Naive thymus-derived CD4-positive, alpha-beta T cell (primary cell): ENCODE measurements at regions not wholly inside any gene's neighbourhood (a gene's known extent, or its start where the extent isn't known, plus 50 kb on each side); places are given as distances from the start of the nearest gene placed in this dataset.

Experiments used
- ATAC-seq: fragments of 150-1000 bp; cut with Tn5 transposase; 2 replicates; pipeline ENCODE4 v1.10.0; 2021; ENCODE audit warnings: mild to moderate bottlenecking, moderate library complexity
- CTCF ChIA-PET: fragments of 350-600 bp; sonication (Branson Sonifier 250); formaldehyde crosslinking; loops from one replicate; lab custom pipeline; 2021; ENCODE audit warnings: antibody characterized with exemption; lab: Charles Lee
- POLR2A ChIA-PET: fragments of 350-600 bp; sonication (Branson Sonifier 250); formaldehyde crosslinking; loops from one replicate; lab custom pipeline; 2021; ENCODE audit warnings: antibody characterized with exemption, inconsistent platforms; lab: Charles Lee
- DNase-seq, 9 donors: peaks; one replicate each; pipeline versions ENCODE4 v3.0.0 to v3.0.0-alpha.2; 2020 to 2022; ENCODE audit warnings: mixed read lengths in 1 of 9
- H3K27ac ChIP-seq: one replicate; pipeline ENCODE4 v1.7.0; 2013; ENCODE audit warnings: mild to moderate bottlenecking, low read depth, low read length, moderate library complexity
- H3K27me3 ChIP-seq, 2 donors: one replicate each; pipeline ENCODE4 v1.7.0; 2013; ENCODE audit warnings: low read length in 2 of 2, mild to moderate bottlenecking in 2 of 2, moderate library complexity in 2 of 2; ENCODE audit not compliant: control insufficient read depth in 2 of 2, insufficient read depth in 2 of 2
- H3K36me3 ChIP-seq, 3 experiments: 1 replicate in 2 of 3; 2 replicates in 1 of 3; pipeline ENCODE4 v1.7.0; 2013; ENCODE audit warnings: low read length in 3 of 3, mild to moderate bottlenecking in 3 of 3, moderate library complexity in 1 of 3; ENCODE audit not compliant: insufficient read depth in 3 of 3, control insufficient read depth in 2 of 3
- H3K4me1 ChIP-seq, 2 donors: one replicate each; pipeline ENCODE4 v1.7.0; 2013; ENCODE audit warnings: low read length in 2 of 2, mild to moderate bottlenecking in 2 of 2, moderate library complexity in 1 of 2; ENCODE audit not compliant: control insufficient read depth in 2 of 2, insufficient read depth in 2 of 2
- H3K4me3 ChIP-seq: 2 replicates; pipeline ENCODE4 v1.7.0; 2013; ENCODE audit warnings: mild to moderate bottlenecking, low read length
- H3K9me3 ChIP-seq, 3 experiments: 1 replicate in 2 of 3; 2 replicates in 1 of 3; pipeline ENCODE4 v1.7.0; 2013; ENCODE audit warnings: low read length in 3 of 3; ENCODE audit not compliant: control insufficient read depth in 2 of 3
- H3K27ac Mint-ChIP-seq, 9 donors: one replicate each; pipeline ENCODE4 v1.8.0; 2020 to 2022; ENCODE audit warnings: mixed read lengths in 9 of 9, mild to moderate bottlenecking in 8 of 9, moderate library complexity in 5 of 9, inconsistent platforms in 2 of 9
- H3K27me3 Mint-ChIP-seq, 5 donors: one replicate each; pipeline ENCODE4 v1.8.0; 2021 to 2022; ENCODE audit warnings: mixed read lengths in 5 of 5, mild to moderate bottlenecking in 1 of 5
- H3K36me3 Mint-ChIP-seq, 5 donors: one replicate each; pipeline ENCODE4 v1.8.0; 2020 to 2022; ENCODE audit warnings: mixed read lengths in 5 of 5, mild to moderate bottlenecking in 3 of 5, inconsistent platforms in 1 of 5
- H3K4me1 Mint-ChIP-seq, 7 donors: one replicate each; pipeline ENCODE4 v1.8.0; 2020 to 2022; ENCODE audit warnings: mixed read lengths in 7 of 7, mild to moderate bottlenecking in 3 of 7, inconsistent platforms in 1 of 7
- H3K4me3 Mint-ChIP-seq, 10 donors: one replicate each; pipeline ENCODE4 v1.8.0; 2020 to 2022; ENCODE audit warnings: mild to moderate bottlenecking in 10 of 10, mixed read lengths in 10 of 10, moderate library complexity in 6 of 10, inconsistent platforms in 2 of 10
- H3K9me3 Mint-ChIP-seq, 11 donors: one replicate each; pipeline ENCODE4 v1.8.0; 2020 to 2022; ENCODE audit warnings: mixed read lengths in 11 of 11, mild to moderate bottlenecking in 4 of 11, inconsistent platforms in 1 of 11, moderate library complexity in 1 of 11
- intact Hi-C, 2 donors: fragments of 100-400 bp; cut with micrococcal nuclease; formaldehyde crosslinking; loops; one replicate each; pipeline ENCODE4 v1.15.1; 2023

DNA sequence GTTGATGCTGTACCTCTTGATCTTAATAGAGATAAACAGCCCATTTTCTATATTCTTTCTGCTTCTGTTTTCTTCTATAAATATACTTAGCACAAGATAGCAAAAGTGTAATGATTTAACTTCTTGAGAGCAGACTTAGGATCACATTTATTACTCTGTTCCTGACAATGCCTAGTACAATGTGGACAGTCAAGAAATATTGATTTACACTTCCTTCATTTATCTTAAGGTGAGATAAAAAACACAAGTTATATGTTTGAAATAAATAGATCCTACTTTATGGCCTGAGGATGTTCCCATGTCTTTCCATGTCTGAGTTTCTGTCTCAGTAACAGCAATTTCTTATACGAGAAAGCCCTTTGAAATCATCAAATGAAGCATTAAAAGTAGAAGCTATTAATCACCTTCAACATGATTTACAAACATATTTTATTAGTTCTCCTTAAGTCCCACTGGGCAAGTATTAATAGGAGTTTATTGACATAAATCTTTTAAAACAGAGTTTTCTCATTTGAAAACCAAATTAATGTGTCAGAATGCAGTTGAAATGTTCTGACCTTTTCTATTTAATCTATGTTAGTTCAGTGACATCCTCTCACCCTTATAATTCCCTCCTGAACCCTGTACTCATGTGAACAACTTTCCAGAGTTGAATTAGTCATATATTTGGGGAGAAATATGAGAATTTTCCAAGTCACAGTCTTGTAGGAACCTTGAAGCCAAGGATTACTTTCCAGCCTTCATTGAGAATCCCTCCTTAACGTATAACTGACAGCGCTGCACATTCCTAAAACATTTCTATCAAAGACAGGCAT lies 1611.7 kb upstream of the TENM4 start:
- no peak overlapping the region for H3K27ac ChIP-seq
- Mint-ChIP-seq H3K36me3 (no peaks in the 10 kb centered on the region), H3K27ac (no peak overlapping the region), H3K4me1 (no peaks in the 10 kb centered on the region), H3K4me3 (no peak overlapping the region), H3K27me3 (no peaks in the 10 kb centered on the region), H3K9me3 (peaks cover 0 to 10% (median 2%) of the 10 kb centered on the region in 11 donors)
- no peaks in the 10 kb centered on the region for H3K36me3 ChIP-seq
- ChIA-PET CTCF (no interaction called here), POLR2A (no interaction called here)
- no peaks in the 10 kb centered on the region for H3K9me3 ChIP-seq
- H3K4me3 ChIP-seq = no peak overlapping the region
- ATAC-seq (no peak), DNase-seq (no peak)
- intact Hi-C loops = no loop called here
- H3K27me3 ChIP-seq = no peaks in the 10 kb centered on the region
- no peaks in the 10 kb centered on the region for H3K4me1 ChIP-seq

DNA sequence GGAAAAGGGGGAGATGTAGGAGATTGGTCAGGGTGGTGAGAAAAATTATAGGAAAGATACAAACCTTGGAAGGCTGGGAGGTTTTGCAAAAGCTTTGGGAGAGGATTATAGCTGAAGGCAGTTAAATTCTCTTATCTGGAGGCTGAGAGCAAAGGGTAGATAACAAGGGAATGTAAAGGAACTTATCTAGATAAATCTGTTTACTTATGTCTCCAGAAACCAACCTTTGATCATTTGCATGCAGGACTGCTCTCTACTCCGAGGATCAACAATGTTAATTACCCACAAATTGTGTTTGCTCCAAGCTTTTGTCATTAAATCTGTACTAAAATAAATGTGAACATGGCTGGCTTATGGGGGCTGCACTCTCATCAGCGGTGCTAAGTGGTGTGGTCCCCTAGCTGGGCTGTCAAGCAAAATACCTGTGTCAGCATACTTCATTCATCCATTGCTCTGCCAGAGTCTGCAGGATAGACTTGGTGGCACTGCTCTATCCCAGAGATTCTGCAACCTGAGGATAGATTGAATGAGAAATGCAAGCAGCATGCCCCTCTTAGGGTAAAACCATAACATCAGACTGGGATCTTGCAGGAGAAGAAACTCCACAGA lies 1599.2 kb upstream of the TENM4 start:
- no peak overlapping the region for H3K27ac Mint-ChIP-seq
- no peak for ATAC-seq
- peaks cover 0 to 5% (median 0%) of the 10 kb centered on the region in 3 experiments for H3K9me3 ChIP-seq
- H3K27me3 ChIP-seq = no peaks in the 10 kb centered on the region
- H3K9me3 Mint-ChIP-seq = peaks cover 6 to 31% (median 20%) of the 10 kb centered on the region in 11 donors
- DNase-seq = no peak
- no peak overlapping the region for H3K27ac ChIP-seq
- H3K4me1 Mint-ChIP-seq = no peaks in the 10 kb centered on the region
- intact Hi-C loops = no loop called here
- no peaks in the 10 kb centered on the region for H3K4me1 ChIP-seq
- POLR2A ChIA-PET = no interaction called here
- no peaks in the 10 kb centered on the region for H3K36me3 Mint-ChIP-seq
- CTCF ChIA-PET = no interaction called here
- H3K4me3 ChIP-seq = no peak overlapping the region
- no peaks in the 10 kb centered on the region for H3K27me3 Mint-ChIP-seq
- H3K4me3 Mint-ChIP-seq = no peak overlapping the region
- H3K36me3 ChIP-seq = no peaks in the 10 kb centered on the region

DNA sequence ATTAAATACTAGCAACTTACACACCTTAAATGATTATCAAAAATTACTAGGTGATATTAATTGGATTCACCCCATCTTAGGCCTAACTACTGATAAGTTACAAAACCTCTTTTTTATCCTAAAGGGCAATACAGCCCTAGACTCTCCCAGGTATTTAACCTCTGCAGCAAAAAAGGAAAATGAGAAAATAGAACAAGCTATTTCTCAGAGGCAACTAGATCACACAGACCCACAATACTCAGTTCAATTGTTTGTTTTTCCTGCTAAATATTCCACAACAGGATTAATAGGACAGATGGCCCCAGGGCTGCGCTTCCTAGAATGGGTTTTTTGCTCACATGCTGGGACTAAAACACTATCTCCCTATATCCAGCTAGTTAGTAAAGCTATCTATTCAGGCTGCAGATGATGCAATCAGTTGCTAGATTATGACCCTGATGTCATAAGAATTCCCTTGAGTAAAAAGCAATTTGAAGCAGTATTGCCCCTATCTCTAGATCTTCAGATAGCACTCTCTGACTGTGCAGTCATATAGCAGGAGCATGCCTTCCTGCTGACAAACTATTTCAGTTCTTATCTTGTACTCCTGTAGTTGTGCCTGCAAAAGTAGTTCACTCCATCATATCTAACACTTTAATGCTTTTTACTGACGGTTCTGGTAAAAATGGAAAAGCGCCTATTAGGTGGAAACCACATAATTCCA lies 1595.5 kb upstream of the TENM4 start:
- Mint-ChIP-seq H3K4me1 (no peaks in the 10 kb centered on the region), H3K27me3 (no peaks in the 10 kb centered on the region), H3K36me3 (peaks cover 0 to 4% (median 0%) of the 10 kb centered on the region in 5 donors), H3K9me3 (peaks cover 8 to 43% (median 24%) of the 10 kb centered on the region in 11 donors), H3K4me3 (no peak overlapping the region), H3K27ac (no peak overlapping the region)
- Histone ChIP-seq H3K27ac (no peak overlapping the region), H3K4me1 (no peaks in the 10 kb centered on the region), H3K27me3 (no peaks in the 10 kb centered on the region), H3K36me3 (no peaks in the 10 kb centered on the region), H3K9me3 (peaks cover 0 to 5% (median 0%) of the 10 kb centered on the region in 3 experiments), H3K4me3 (no peak overlapping the region)
- ATAC-seq (no peak), DNase-seq (no peak)
- intact Hi-C loops = no loop called here
- POLR2A ChIA-PET = no interaction called here
- CTCF ChIA-PET = no interaction called here

DNA sequence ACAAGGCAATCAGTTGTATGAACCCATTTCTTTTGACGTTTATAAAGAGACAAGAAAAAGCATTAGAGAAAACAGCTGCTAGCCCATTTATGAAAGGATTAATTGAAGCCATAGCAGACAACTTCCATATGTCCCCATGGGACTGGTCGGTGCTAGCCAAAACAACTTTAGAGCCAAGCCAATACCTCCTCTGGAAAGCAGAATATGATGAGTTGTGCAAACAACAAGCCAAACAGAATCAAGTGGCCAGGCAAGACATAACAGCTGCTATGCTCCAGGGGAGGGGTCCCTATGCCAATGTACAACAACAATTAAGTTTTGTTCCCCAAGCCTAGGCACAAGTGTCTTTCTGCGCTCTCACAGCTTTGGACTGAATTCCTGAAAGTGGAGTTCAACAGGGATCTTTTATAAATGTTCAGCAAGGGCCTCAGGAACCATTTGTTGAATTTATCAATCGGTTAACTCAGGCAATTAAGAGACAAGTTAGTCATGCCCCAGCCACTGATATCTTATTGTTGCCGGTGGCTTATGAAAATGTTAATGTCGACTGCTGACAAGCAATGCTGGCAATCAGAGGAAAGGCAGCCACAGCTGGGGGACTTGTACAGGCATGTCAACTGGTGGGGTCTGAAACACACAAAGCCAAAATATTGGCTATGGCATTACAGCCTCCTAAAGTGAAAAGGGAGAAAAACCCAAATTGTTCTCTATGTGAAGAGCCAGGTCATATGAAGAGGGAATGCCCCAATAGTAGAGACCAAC lies 1593.1 kb upstream of the TENM4 start:
- ChIA-PET POLR2A (no interaction called here), CTCF (no interaction called here)
- ATAC-seq (no peak), DNase-seq (no peak)
- peaks cover 0 to 4% (median 0%) of the 10 kb centered on the region in 5 donors for H3K36me3 Mint-ChIP-seq
- H3K4me3 ChIP-seq = no peak overlapping the region
- no peak overlapping the region for H3K4me3 Mint-ChIP-seq
- H3K27me3 Mint-ChIP-seq = no peaks in the 10 kb centered on the region
- H3K36me3 ChIP-seq = no peaks in the 10 kb centered on the region
- H3K27me3 ChIP-seq = no peaks in the 10 kb centered on the region
- H3K27ac ChIP-seq = no peak overlapping the region
- H3K9me3 Mint-ChIP-seq = peaks cover 2 to 43% (median 22%) of the 10 kb centered on the region in 11 donors
- intact Hi-C loops = no loop called here
- H3K4me1 Mint-ChIP-seq = no peaks in the 10 kb centered on the region
- H3K27ac Mint-ChIP-seq = no peak overlapping the region
- H3K4me1 ChIP-seq = no peaks in the 10 kb centered on the region
- H3K9me3 ChIP-seq = peaks cover 0 to 5% (median 0%) of the 10 kb centered on the region in 3 experiments

DNA sequence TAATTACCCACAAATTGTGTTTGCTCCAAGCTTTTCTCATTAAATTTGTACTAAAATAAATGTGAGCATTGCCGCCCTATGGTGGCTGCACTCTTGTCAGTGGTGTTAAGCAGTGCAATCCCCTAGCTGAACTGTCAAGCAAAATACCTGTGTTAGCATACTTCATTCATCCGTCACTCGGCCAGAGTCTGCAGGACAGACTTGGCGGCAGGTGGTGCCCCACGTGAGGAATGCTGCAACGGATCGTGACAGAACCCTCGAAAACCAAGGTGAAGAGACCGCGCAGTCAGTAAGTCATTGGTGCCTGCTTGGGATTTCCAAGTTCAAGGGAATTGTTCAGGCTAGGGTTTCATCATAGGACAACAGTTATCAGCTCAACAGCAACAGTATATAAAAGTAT lies 1592.1 kb upstream of the TENM4 start:
- ChIA-PET CTCF (no interaction called here), POLR2A (no interaction called here)
- Mint-ChIP-seq H3K9me3 (peaks cover 2 to 33% (median 17%) of the 10 kb centered on the region in 11 donors), H3K4me3 (no peak overlapping the region), H3K27ac (no peak overlapping the region), H3K27me3 (no peaks in the 10 kb centered on the region), H3K36me3 (peaks cover 0 to 4% (median 0%) of the 10 kb centered on the region in 5 donors), H3K4me1 (no peaks in the 10 kb centered on the region)
- peaks cover 0 to 5% (median 0%) of the 10 kb centered on the region in 3 experiments for H3K9me3 ChIP-seq
- H3K27ac ChIP-seq = no peak overlapping the region
- H3K27me3 ChIP-seq = no peaks in the 10 kb centered on the region
- no peaks in the 10 kb centered on the region for H3K4me1 ChIP-seq
- no peak overlapping the region for H3K4me3 ChIP-seq
- DNase-seq (no peak), ATAC-seq (no peak)
- intact Hi-C loops = no loop called here
- no peaks in the 10 kb centered on the region for H3K36me3 ChIP-seq

DNA sequence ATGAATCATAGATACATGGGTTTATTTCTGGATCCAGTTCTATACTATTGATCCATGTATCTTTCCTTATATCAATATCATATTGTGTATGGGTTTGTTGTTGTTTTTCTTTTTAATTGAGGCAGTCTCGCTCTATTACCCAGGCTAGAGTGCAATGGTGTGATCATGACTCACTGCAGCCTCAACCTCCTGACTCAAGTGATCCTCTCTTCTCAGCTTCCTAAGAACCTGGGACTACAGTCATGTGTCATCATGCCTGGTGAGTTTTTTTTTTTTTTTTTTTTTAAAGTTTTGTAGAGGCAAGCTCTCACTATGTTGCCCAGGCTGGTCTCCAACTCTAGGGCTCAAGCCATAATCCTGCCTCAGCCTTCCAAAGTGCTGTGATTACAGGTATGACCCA lies 1589.4 kb upstream of the TENM4 start:
- Mint-ChIP-seq H3K27ac (no peak overlapping the region), H3K4me1 (no peaks in the 10 kb centered on the region), H3K27me3 (no peaks in the 10 kb centered on the region), H3K36me3 (peaks cover 0 to 4% (median 0%) of the 10 kb centered on the region in 5 donors), H3K9me3 (peaks cover 0 to 14% (median 5%) of the 10 kb centered on the region in 11 donors), H3K4me3 (no peak overlapping the region)
- ChIA-PET POLR2A (no interaction called here), CTCF (no interaction called here)
- DNase-seq = no peak
- intact Hi-C loops = no loop called here
- H3K27ac ChIP-seq = no peak overlapping the region
- H3K27me3 ChIP-seq = no peaks in the 10 kb centered on the region
- H3K36me3 ChIP-seq = no peaks in the 10 kb centered on the region
- no peaks in the 10 kb centered on the region for H3K4me1 ChIP-seq
- ATAC-seq = no peak
- no peaks in the 10 kb centered on the region for H3K9me3 ChIP-seq
- no peak overlapping the region for H3K4me3 ChIP-seq
